22Rv1 (cell line): ENCODE measurements at regions not wholly inside any gene's neighbourhood (a gene's known extent, or its start where the extent isn't known, plus 50 kb on each side); places are given as distances from the start of the nearest gene placed in this dataset.

Experiments used
- H3K27ac ChIP-seq: fragments of 450-650 bp; 2 replicates; pipeline ENCODE4 v1.5.1; 2017
- CTCF ChIP-seq: fragments of 450-650 bp; IDR thresholded peaks from 2 replicates; pipeline ENCODE4 v1.5.1; 2017; ENCODE audit warnings: mild to moderate bottlenecking
- ZFX ChIP-seq: fragments of 450-650 bp; IDR thresholded peaks from 2 replicates; pipeline ENCODE4 v1.6.1; 2017; ENCODE audit warnings: antibody characterized with exemption, borderline replicate concordance

- TF ChIP-seq CTCF (no peak), ZFX (no peak)
- no peak overlapping the region for H3K27ac ChIP-seq
Observed at GRCh38 chr22:19640306-19640705, 74.0 kb upstream of the SEPTIN5 start.

GRCh38 chr22:19641254-19641982, 72.9 kb upstream of the SEPTIN5 start:
- no peak overlapping the region for H3K27ac ChIP-seq
- TF ChIP-seq CTCF (peak; percentile 80), ZFX (no peak)

GRCh38 chr22:19641983-19642451, 72.3 kb upstream of the SEPTIN5 start:
- no peak overlapping the region for H3K27ac ChIP-seq
- no peak for TF ChIP-seq CTCF
- no peak for TF ChIP-seq ZFX

GRCh38 chr22:19643448-19644313, 70.6 kb upstream of the SEPTIN5 start:
- no peak overlapping the region for H3K27ac ChIP-seq

GRCh38 chr22:19644314-19645223, 69.7 kb upstream of the SEPTIN5 start:
- no peak overlapping the region for H3K27ac ChIP-seq
- no peak for TF ChIP-seq ZFX
- TF ChIP-seq CTCF, result no peak

More at GRCh38 chr22:19643448-19644313, 70.6 kb upstream of the SEPTIN5 start:
- TF ChIP-seq ZFX, result no peak

- no peak overlapping the region for H3K27ac ChIP-seq
- TF ChIP-seq CTCF, result 0 out of 2 replicates have a peak, but pooled peaks have one; percentile 7
- no peak for TF ChIP-seq ZFX
Observed at GRCh38 chr22:19645391-19645790, 68.9 kb upstream of the SEPTIN5 start.

- no peak overlapping the region for H3K27ac ChIP-seq
- no peak for TF ChIP-seq CTCF
- no peak for TF ChIP-seq ZFX
Observed at GRCh38 chr22:19645905-19646304, 68.4 kb upstream of the SEPTIN5 start.
